MM.1S (cell line): ENCODE measurements at regions not wholly inside any gene's neighbourhood (a gene's known extent, or its start where the extent isn't known, plus 50 kb on each side); places are given as distances from the start of the nearest gene placed in this dataset.

Experiments
- DNase-seq: peaks from one replicate; pipeline ENCODE4 v3.0.0-alpha.2; 2015
- H2AFZ ChIP-seq: fragments of 300-600 bp; sonication (generic); 2 replicates; pipeline ENCODE4 v1.6.0; 2016; ENCODE audit warnings: antibody characterized with exemption, low read length
- H3F3A ChIP-seq: fragments of 300-600 bp; sonication (generic); 2 replicates; pipeline ENCODE4 v1.6.1; 2016; ENCODE audit warnings: mild to moderate bottlenecking, antibody characterized with exemption, low read length, moderate library complexity, mixed read lengths; ENCODE audit not compliant: insufficient read depth
- H3K27ac ChIP-seq: fragments of 300-600 bp; sonication (generic); 2 replicates; pipeline ENCODE4 v1.5.1; 2016; ENCODE audit warnings: mild to moderate bottlenecking, low read length
- H3K27me3 ChIP-seq: fragments of 300-600 bp; sonication (generic); replicated peaks from 2 replicates; pipeline ENCODE4 v1.6.0; 2016; ENCODE audit warnings: low read length; ENCODE audit not compliant: insufficient read depth
- H3K36me3 ChIP-seq: fragments of 300-600 bp; sonication (generic); replicated peaks from 2 replicates; pipeline ENCODE4 v1.6.1; 2016; ENCODE audit warnings: mild to moderate bottlenecking, low read length, mixed read lengths; ENCODE audit not compliant: insufficient read depth
- H3K4me1 ChIP-seq: fragments of 300-600 bp; sonication (generic); 2 replicates; pipeline ENCODE4 v1.6.1; 2016; ENCODE audit warnings: low read length, mixed read lengths
- H3K4me2 ChIP-seq: fragments of 300-600 bp; sonication (generic); 2 replicates; pipeline ENCODE4 v1.6.0; 2016; ENCODE audit warnings: low read depth, low read length
- H3K4me3 ChIP-seq: fragments of 300-600 bp; sonication (generic); 2 replicates; pipeline ENCODE4 v1.5.1; 2016; ENCODE audit warnings: low read length, mixed read lengths
- H3K79me2 ChIP-seq: fragments of 300-600 bp; sonication (generic); 2 replicates; pipeline ENCODE4 v1.6.1; 2016; ENCODE audit warnings: mixed run types, low read length, mixed read lengths
- H3K9ac ChIP-seq: fragments of 300-600 bp; sonication (generic); 2 replicates; pipeline ENCODE4 v1.6.1; 2016; ENCODE audit warnings: low read length, mixed read lengths
- H3K9me2 ChIP-seq: fragments of 300-600 bp; sonication (generic); replicated peaks from 2 replicates; pipeline ENCODE4 v1.6.1; 2016; ENCODE audit warnings: mild to moderate bottlenecking, low read length, mixed read lengths; ENCODE audit not compliant: insufficient read depth
- H3K9me3 ChIP-seq: fragments of 300-600 bp; sonication (generic); replicated peaks from 2 replicates; pipeline ENCODE4 v1.6.1; 2016; ENCODE audit warnings: mild to moderate bottlenecking, low read length, mixed read lengths; ENCODE audit not compliant: insufficient read depth
- H4K20me1 ChIP-seq: fragments of 300-600 bp; sonication (generic); 2 replicates; pipeline ENCODE4 v1.6.1; 2016; ENCODE audit warnings: mild to moderate bottlenecking, low read length, moderate library complexity, mixed read lengths; ENCODE audit not compliant: insufficient read depth
- EZH2 ChIP-seq: fragments of 300-600 bp; sonication (generic); optimal IDR thresholded peaks from 2 replicates; pipeline ENCODE3; 2017; ENCODE audit warnings: low read depth, mild to moderate bottlenecking, antibody characterized with exemption, low read length, mixed read lengths
- EZH2phosphoT487 ChIP-seq: fragments of 300-600 bp; sonication (generic); IDR thresholded peaks from 2 replicates; pipeline ENCODE4 v1.6.1; 2018; ENCODE audit warnings: antibody characterized with exemption, low read length
- TF ChIP-seq, protein P1 (sequence below): fragments of 300-600 bp; sonication (generic); IDR thresholded peaks from 2 replicates; pipeline ENCODE4 v1.5.1; 2016; ENCODE audit warnings: antibody characterized with exemption, low read length, mixed read lengths

DNA sequence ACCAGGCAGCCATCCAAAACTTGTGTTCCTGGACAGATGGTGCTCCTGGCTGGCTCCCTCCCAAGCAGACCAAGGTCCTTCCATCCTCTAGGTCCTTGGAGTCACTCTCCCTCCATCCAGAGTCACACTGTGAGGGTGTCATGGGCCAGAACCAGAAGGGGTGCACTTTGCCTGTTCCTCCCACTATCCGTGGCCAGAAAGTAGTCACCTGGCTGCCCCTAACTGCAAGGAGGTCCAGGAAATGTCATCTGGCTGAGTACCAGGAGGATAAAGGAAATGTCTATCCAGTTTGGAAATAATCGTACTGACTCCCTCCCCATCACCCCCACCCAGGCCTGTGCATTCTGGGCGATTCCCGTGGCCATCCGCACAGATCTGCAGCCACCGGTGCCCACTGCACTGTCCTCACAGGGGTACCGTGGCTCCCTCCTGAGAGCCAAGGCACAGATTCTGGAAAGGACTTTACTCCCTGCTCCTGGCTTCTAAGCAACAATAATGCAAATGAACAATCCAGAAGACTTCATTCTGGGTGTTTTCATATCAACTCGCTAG is 253.2 kb downstream of the NPHP4 start:
- Histone ChIP-seq H3K9me3 (no peaks in the 10 kb centered on the region), H3K79me2 (no peaks in the 10 kb centered on the region), H3K36me3 (no peaks in the 10 kb centered on the region), H4K20me1 (no peaks in the 10 kb centered on the region), H2AFZ (no peak overlapping the region), H3K4me2 (no peak overlapping the region), H3K4me3 (no peak overlapping the region), H3K4me1 (no peaks in the 10 kb centered on the region), H3K27ac (no peak overlapping the region), H3K27me3 (peaks cover 78% of the 10 kb centered on the region), H3K9me2 (no peaks in the 10 kb centered on the region), H3F3A (no peaks in the 10 kb centered on the region), H3K9ac (no peak overlapping the region)
- no peak for DNase-seq
- TF ChIP-seq EZH2phosphoT487 (no peak), EZH2 (no peak)
- TF ChIP-seq, protein P1, sequence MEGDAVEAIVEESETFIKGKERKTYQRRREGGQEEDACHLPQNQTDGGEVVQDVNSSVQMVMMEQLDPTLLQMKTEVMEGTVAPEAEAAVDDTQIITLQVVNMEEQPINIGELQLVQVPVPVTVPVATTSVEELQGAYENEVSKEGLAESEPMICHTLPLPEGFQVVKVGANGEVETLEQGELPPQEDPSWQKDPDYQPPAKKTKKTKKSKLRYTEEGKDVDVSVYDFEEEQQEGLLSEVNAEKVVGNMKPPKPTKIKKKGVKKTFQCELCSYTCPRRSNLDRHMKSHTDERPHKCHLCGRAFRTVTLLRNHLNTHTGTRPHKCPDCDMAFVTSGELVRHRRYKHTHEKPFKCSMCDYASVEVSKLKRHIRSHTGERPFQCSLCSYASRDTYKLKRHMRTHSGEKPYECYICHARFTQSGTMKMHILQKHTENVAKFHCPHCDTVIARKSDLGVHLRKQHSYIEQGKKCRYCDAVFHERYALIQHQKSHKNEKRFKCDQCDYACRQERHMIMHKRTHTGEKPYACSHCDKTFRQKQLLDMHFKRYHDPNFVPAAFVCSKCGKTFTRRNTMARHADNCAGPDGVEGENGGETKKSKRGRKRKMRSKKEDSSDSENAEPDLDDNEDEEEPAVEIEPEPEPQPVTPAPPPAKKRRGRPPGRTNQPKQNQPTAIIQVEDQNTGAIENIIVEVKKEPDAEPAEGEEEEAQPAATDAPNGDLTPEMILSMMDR = no peak

DNA sequence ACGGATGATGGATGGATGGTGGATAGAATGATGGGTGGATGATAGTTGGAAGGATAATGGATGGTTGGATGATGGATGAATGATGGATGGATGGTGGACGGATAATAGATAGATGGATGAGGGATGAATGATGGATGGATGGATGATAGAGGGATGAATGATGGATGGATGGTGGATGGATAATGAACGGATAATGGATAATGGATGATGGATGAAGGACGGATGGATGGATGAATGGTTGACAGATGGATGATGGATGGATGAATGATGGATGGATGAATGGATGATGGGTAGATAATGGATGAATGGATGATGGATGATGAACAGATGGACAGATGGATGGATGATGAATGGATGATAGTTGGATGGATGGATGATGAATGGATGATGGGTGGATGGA is 255.1 kb downstream of the NPHP4 start:
- Histone ChIP-seq H3K79me2 (no peaks in the 10 kb centered on the region), H3K27me3 (peaks cover 69% of the 10 kb centered on the region), H3K9me3 (no peaks in the 10 kb centered on the region), H3K9ac (no peak overlapping the region), H3F3A (no peaks in the 10 kb centered on the region), H3K9me2 (no peaks in the 10 kb centered on the region), H3K27ac (no peak overlapping the region), H3K4me2 (no peak overlapping the region), H3K4me3 (no peak overlapping the region), H3K36me3 (no peaks in the 10 kb centered on the region), H2AFZ (no peak overlapping the region), H3K4me1 (no peaks in the 10 kb centered on the region), H4K20me1 (no peaks in the 10 kb centered on the region)
- no peak for DNase-seq
- TF ChIP-seq EZH2 = no peak
- TF ChIP-seq EZH2phosphoT487 = no peak
- TF ChIP-seq, protein P1 = no peak

DNA sequence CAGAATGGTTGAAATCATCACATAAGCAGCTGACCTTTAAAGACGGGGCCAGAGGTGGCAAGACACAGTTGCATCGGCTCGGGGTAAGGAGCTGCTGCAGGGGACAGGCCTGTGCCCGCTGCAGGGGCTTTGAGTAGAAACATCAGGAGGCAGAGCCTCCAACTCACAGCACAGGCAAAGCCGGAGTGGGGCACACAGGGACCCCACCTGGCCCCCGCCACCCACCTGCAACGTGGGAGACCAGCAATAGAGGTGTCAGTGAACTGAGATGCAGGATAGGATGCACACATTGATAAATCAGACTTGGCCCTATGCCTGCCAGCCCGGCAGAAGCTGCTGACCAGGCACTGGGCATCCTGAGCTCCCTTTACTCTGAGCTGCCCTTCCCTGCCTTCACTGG is 257.2 kb downstream of the NPHP4 start:
- Histone ChIP-seq H3K4me3 (no peak overlapping the region), H3K9ac (no peak overlapping the region), H3K4me1 (no peaks in the 10 kb centered on the region), H4K20me1 (no peaks in the 10 kb centered on the region), H3F3A (no peaks in the 10 kb centered on the region), H3K4me2 (no peak overlapping the region), H3K27ac (no peak overlapping the region), H3K9me3 (no peaks in the 10 kb centered on the region), H2AFZ (no peak overlapping the region), H3K9me2 (no peaks in the 10 kb centered on the region), H3K79me2 (no peaks in the 10 kb centered on the region), H3K36me3 (no peaks in the 10 kb centered on the region), H3K27me3 (peaks cover 72% of the 10 kb centered on the region)
- DNase-seq = no peak
- TF ChIP-seq EZH2phosphoT487 = no peak
- TF ChIP-seq, protein P1 = no peak
- no peak for TF ChIP-seq EZH2
